GM18861 (cell line): ENCODE measurements at regions not wholly inside any gene's neighbourhood (a gene's known extent, or its start where the extent isn't known, plus 50 kb on each side); places are given as distances from the start of the nearest gene placed in this dataset.

Source experiments
- ATAC-seq: cut with Tn5 transposase; IDR thresholded peaks from one replicate; pipeline ENCODE4 v1.9.1; 2021; ENCODE audit not compliant: unreplicated experiment

DNA sequence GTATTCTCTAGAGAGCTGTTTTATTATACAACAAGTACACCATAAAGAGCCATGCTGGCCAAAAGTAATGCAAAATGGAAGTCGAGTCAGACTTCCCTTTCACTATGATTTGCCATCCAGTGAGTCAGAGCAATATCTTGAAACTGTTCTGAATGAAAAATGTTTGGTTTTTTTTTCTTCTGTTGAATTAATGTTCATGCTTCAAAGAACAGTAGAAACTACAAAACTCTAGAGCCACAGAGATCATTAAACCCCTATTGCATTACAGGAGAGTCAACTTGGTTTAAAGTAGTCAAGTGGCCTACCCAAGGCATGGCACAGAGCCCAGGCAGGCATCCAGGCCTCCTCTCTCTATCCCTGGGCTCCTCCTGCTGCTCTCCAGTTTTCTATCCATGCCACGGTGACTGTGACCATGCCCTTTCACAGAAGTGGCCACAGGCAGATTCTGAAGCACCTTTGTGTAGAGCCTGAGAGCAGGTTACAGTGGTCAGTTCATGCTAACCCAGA, 358.9 kb downstream of the DEPDC1B start:
- peak; percentile 57 for ATAC-seq

- ATAC-seq = no peak
Observed at GRCh38 chr5:60340326-60340725, 359.6 kb downstream of the DEPDC1B start.

- ATAC-seq = no peak
Observed at GRCh38 chr5:60339691-60340201, 360.2 kb downstream of the DEPDC1B start.

- no peak for ATAC-seq
Observed at GRCh38 chr5:60338846-60339245, 361.1 kb downstream of the DEPDC1B start.

- no peak for ATAC-seq
Observed at GRCh38 chr5:60336491-60336890, 363.5 kb downstream of the DEPDC1B start.

GRCh38 chr5:60335913-60336312, 364.1 kb downstream of the DEPDC1B start:
- no peak for ATAC-seq

DNA sequence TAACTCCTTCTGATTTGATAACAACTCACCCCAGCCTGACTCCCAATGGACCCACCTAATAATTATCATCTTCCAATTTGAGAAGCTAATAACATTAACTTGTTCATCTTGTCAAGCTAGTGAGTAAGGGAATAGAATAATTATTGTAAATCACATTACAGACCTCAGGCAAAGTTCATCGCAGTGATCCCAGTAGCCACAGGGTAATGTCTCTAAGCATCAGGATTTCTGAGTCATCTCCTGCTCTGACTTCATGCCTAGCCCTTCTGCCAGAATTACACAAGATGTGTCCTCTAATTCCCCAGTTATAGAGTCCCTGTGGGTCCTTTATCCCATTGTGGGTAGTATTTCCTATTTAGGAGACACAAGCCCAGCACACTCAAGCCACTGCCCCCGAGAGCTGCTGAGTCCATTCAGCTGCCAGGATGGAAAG, 365.7 kb downstream of the DEPDC1B start:
- ATAC-seq = no peak

- ATAC-seq = no peak
Observed at GRCh38 chr5:60333005-60333571, 366.9 kb downstream of the DEPDC1B start.

- no peak for ATAC-seq
Observed at GRCh38 chr5:60332244-60333004, 367.5 kb downstream of the DEPDC1B start.

DNA sequence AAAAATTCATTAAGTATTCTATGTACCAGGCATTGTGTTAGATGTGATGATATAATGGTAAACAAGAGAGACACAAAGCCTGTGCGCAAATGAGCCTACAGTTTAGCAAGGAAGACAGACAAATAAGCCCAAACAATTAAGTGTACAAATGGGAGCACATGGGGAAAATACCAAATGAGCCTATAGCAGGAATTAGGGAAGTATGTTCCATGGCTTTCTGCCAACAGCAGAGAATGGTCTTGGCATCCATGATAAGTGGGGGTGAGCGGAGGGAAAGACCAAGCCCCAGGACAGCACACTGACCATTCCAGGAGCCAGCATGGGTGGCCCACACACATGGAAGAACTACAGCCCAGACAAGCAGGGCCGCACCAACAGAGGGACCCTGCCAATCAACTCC, 369.7 kb downstream of the DEPDC1B start:
- no peak for ATAC-seq

GRCh38 chr5:60325870-60326269, 374.1 kb downstream of the DEPDC1B start:
- ATAC-seq = no peak

GRCh38 chr5:60323596-60323995, 376.4 kb downstream of the DEPDC1B start:
- no peak for ATAC-seq

DNA sequence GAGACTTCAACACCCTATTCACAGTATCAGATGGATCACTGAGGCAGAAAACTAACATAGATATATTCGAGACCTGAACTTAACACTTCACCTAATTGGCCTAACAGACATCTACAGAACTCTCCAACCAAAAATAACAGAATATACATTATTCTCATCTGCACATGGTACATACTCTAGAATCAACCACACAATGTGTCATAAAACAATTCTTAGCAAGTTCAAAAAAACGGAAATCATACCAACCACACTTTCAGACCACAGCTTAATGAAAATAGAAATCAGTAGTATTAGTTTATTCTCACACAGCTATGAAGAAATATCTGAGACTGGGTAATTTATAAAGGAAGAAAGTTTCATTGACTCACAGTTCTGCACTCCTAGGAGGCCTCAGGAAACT, 387.9 kb downstream of the DEPDC1B start:
- ATAC-seq = no peak

GRCh38 chr5:60299944-60300343, 400.0 kb downstream of the DEPDC1B start:
- ATAC-seq = no peak

GRCh38 chr5:60297658-60298057, 402.3 kb downstream of the DEPDC1B start:
- no peak for ATAC-seq

- peak; percentile 68 for ATAC-seq
Observed at GRCh38 chr5:60295423-60295822, 401.9 kb upstream of the PDE4D start.

DNA sequence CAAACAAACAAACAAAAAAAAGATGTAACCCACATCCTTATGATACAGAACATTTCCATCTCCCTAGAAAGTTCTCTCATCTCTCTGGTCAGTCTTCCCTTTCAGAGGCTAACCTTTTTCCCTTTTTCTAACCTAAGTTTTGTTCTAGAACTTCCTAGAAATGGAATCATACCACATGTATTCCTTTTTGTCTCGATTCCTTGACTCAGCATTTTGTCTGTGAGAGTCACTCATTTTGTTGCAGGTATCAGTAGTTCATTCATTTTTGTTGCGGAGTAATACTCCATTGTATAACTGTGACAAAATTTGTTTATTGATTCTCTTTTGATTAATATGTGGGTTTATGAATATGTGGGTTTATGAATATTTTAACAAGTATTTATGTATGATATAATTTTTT, 400.0 kb upstream of the PDE4D start:
- no peak for ATAC-seq

- ATAC-seq = peak; percentile 95
Observed at GRCh38 chr5:60287174-60287771, 393.7 kb upstream of the PDE4D start.

- no peak for ATAC-seq
Observed at GRCh38 chr5:60285910-60286309, 392.4 kb upstream of the PDE4D start.

GRCh38 chr5:60280943-60281342, 387.4 kb upstream of the PDE4D start:
- no peak for ATAC-seq

GRCh38 chr5:60277941-60278340, 384.4 kb upstream of the PDE4D start:
- ATAC-seq = no peak

GRCh38 chr5:60274747-60275146, 381.2 kb upstream of the PDE4D start:
- ATAC-seq = no peak
